A549 (cell line): ENCODE measurements at regions not wholly inside any gene's neighbourhood (a gene's known extent, or its start where the extent isn't known, plus 50 kb on each side); places are given as distances from the start of the nearest gene placed in this dataset.

Experiments used
- ATAC-seq, 2 experiments: fragments of 200-7000 bp in 1 of 2; fragments of >200 bp in 1 of 2; cut with Nextera tagmentation in 1 of 2; cut with Tn5 transposase in 1 of 2; 3 replicates each; pipeline versions ENCODE4 v1.8.0 to v1.9.1; 2018 to 2020; ENCODE audit warnings: mild to moderate bottlenecking in 1 of 2, moderate library complexity in 1 of 2
- CTCF ChIA-PET: fragments of 300-600 bp; sonication (Branson Sonifier 250); formaldehyde crosslinking; extraction: SDS; loops from one replicate; lab custom pipeline; 2021; ENCODE audit warnings: antibody characterized with exemption, inconsistent platforms; lab: Yijun Ruan, JAX
- POLR2A ChIA-PET: fragments of 350-600 bp; formaldehyde crosslinking; extraction: SDS; loops from one replicate; lab custom pipeline; 2021; ENCODE audit warnings: antibody characterized with exemption, inconsistent platforms; lab: Yijun Ruan, JAX
- DNase-seq, 2 experiments: peaks; one replicate each; pipeline versions ENCODE4 v3.0.0 to v3.0.0-alpha.2; 2011 to 2016; ENCODE audit warnings: low read depth in 1 of 2, low spot score in 1 of 2
- FAIRE-seq: peaks from 2 replicates; lab custom pipeline; 2011; peaks lifted over from hg19 to GRCh38; lab: Jason Lieb, UNC
- H3K27ac ChIP-seq, 2 experiments: fragments of >200 bp; sonication (Bioruptor Twin); formaldehyde crosslinking; 3 replicates each; pipeline ENCODE4 v1.5.1; 2016 to 2017
- H3K4me1 ChIP-seq: fragments of >200 bp; sonication (Bioruptor Twin); formaldehyde crosslinking; 3 replicates; pipeline ENCODE4 v1.6.1; 2016
- H3K4me2 ChIP-seq: fragments of >200 bp; sonication (Bioruptor Twin); formaldehyde crosslinking; 3 replicates; pipeline ENCODE4 v1.6.1; 2016
- H3K4me3 ChIP-seq: fragments of >200 bp; sonication (Bioruptor Twin); formaldehyde crosslinking; 3 replicates; pipeline ENCODE4 v1.5.1; 2016
- H3K9me3 ChIP-seq: fragments of >200 bp; sonication (Bioruptor Twin); formaldehyde crosslinking; 3 replicates; pipeline ENCODE4 v1.6.1; 2016
- BCL3 ChIP-seq: fragments of >200 bp; sonication (Bioruptor Twin); formaldehyde crosslinking; IDR thresholded peaks from 3 replicates; pipeline ENCODE4 v1.6.1; 2016
- E2F6 ChIP-seq: IDR thresholded peaks from 2 replicates; pipeline ENCODE4 v1.6.1; 2012; ENCODE audit warnings: low read depth, borderline replicate concordance
- ELK1 ChIP-seq: fragments of 150-350 bp; IDR thresholded peaks from 2 replicates; pipeline ENCODE4 v1.6.1; 2014; ENCODE audit warnings: low read depth, mild to moderate bottlenecking, low read length
- EP300 ChIP-seq, 2 experiments: fragments of >200 bp; sonication (Bioruptor Twin); formaldehyde crosslinking; IDR thresholded peaks; 2 replicates in 1 of 2; 3 replicates in 1 of 2; pipeline ENCODE4 v1.6.1; 2016 to 2017
- FOSL2 ChIP-seq, 2 experiments: fragments of 450-650 bp in 1 of 2; fragments of >200 bp in 1 of 2; sonication (Bioruptor Twin) in 1 of 2; formaldehyde crosslinking; IDR thresholded peaks; 2 replicates each; pipeline versions ENCODE4 v1.5.0 to v1.6.1; 2016 to 2020; ENCODE audit warnings: mild to moderate bottlenecking in 1 of 2, moderate library complexity in 1 of 2
- HDAC2 ChIP-seq: fragments of 200-600 bp; sonication (generic); IDR thresholded peaks from 2 replicates; pipeline ENCODE4 v1.6.1; 2016
- HOXB5 ChIP-seq: fragments of 250-450 bp; sonication (Bioruptor Pico); IDR thresholded peaks from 2 replicates; pipeline ENCODE4 v1.5.0; 2020; ENCODE audit warnings: mild to moderate bottlenecking, moderate library complexity
- KDM5A ChIP-seq: fragments of 200-600 bp; sonication (generic); IDR thresholded peaks from 2 replicates; pipeline ENCODE4 v1.6.1; 2016; ENCODE audit warnings: antibody characterized with exemption, mild to moderate bottlenecking
- MAX ChIP-seq: IDR thresholded peaks from 2 replicates; pipeline ENCODE4 v1.6.1; 2012
- MYC ChIP-seq: IDR thresholded peaks from 2 replicates; pipeline ENCODE4 v1.6.1; 2012; ENCODE audit warnings: mild to moderate bottlenecking, inconsistent platforms, low read length, improper control_type of control experiment, borderline replicate concordance
- RAD21 ChIP-seq, 2 experiments: fragments of >200 bp in 1 of 2; sonication (Bioruptor Twin) in 1 of 2; formaldehyde crosslinking in 1 of 2; IDR thresholded peaks in 1 of 2; conservative IDR thresholded peaks in 1 of 2; 2 replicates in 1 of 2; 3 replicates in 1 of 2; pipeline ENCODE4 v1.6.1; 2012 to 2018; ENCODE audit warnings: inconsistent platforms in 1 of 2
- RARB ChIP-seq: fragments of 250-450 bp; sonication (Bioruptor Pico); IDR thresholded peaks from 2 replicates; pipeline ENCODE4 v1.8.0; 2021; ENCODE audit warnings: mild to moderate bottlenecking, moderate library complexity
- RCOR1 ChIP-seq: fragments of 150-350 bp; IDR thresholded peaks from 2 replicates; pipeline ENCODE4 v1.6.1; 2014; ENCODE audit warnings: antibody characterized with exemption, low read length, low read depth
- REST ChIP-seq: fragments of 200-600 bp; sonication (generic); IDR thresholded peaks from 2 replicates; pipeline ENCODE4 v1.6.1; 2016; ENCODE audit warnings: antibody characterized with exemption, mild to moderate bottlenecking, moderate library complexity
- RFX5 ChIP-seq: fragments of 450-650 bp; IDR thresholded peaks from 2 replicates; pipeline ENCODE4 v1.7.1; 2014; ENCODE audit warnings: antibody characterized with exemption, mild to moderate bottlenecking, moderate library complexity
- ZC3H11A ChIP-seq: fragments of 450-650 bp; IDR thresholded peaks from 2 replicates; pipeline ENCODE4 v1.6.1; 2014; ENCODE audit warnings: antibody characterized with exemption, mild to moderate bottlenecking
- ZFP36 ChIP-seq: fragments of 450-650 bp; IDR thresholded peaks from 2 replicates; pipeline ENCODE4 v1.6.1; 2014; ENCODE audit warnings: borderline replicate concordance; ENCODE audit not compliant: partially characterized antibody
- ZSCAN20 ChIP-seq: fragments of 250-450 bp; sonication (Bioruptor Pico); IDR thresholded peaks from 2 replicates; pipeline ENCODE4 v1.8.0; 2022; ENCODE audit warnings: mild to moderate bottlenecking, moderate library complexity
- WGBS: methylation state at CpG from one replicate; pipeline ENCODE4 v1.1.6; 2017; ENCODE audit errors: missing lambda C conversion rate; 5-methylcytosine and 5-hydroxymethylcytosine counted together

GRCh38 chr6:97849390-97849789 lies 566.4 kb upstream of the MMS22L start:
- DNase-seq (no peak), ATAC-seq (no peak)
- TF ChIP-seq MYC = no peak
- no peak for TF ChIP-seq HOXB5 (CRISPR knock-in tag)
- TF ChIP-seq ZSCAN20 (CRISPR knock-in tag) = no peak
- no peak for TF ChIP-seq EP300 (IDR thresholded peaks at IDR 0.05)
- TF ChIP-seq ZC3H11A = no peak
- TF ChIP-seq ZFP36 = no peak
- no peak for TF ChIP-seq E2F6
- TF ChIP-seq, all 56 proteins: peak for 0
- WGBS = 8% methylated on average over 2 of the region's 2 CpGs
- CTCF ChIA-PET = no interaction called here
- no peak for FAIRE-seq
- Histone ChIP-seq H3K4me3 (no peak overlapping the region), H3K9me3 (no peaks in the 10 kb centered on the region), H3K4me1 (no peaks in the 10 kb centered on the region), H3K4me2 (no peak overlapping the region), H3K27ac (no peak overlapping the region)
- POLR2A ChIA-PET = no interaction called here

GRCh38 chr6:97850458-97851212 lies 567.6 kb upstream of the MMS22L start:
- ChIA-PET CTCF (no interaction called here), POLR2A (no interaction called here)
- TF ChIP-seq FOSL2 (IDR thresholded peaks at IDR 0.05) (no peak), FOSL2 (CRISPR knock-in tag; IDR thresholded peaks at IDR 0.05) (no peak), RFX5 (no peak)
- no peak for ATAC-seq
- 35% methylated on average over 5 of the region's 5 CpGs for WGBS
- H3K4me3 ChIP-seq = no peak overlapping the region
- no peak overlapping the region for H3K4me2 ChIP-seq
- no peak overlapping the region for H3K27ac ChIP-seq
- H3K4me1 ChIP-seq = no peaks in the 10 kb centered on the region
- no peak for FAIRE-seq
- H3K9me3 ChIP-seq = no peaks in the 10 kb centered on the region
- DNase-seq = no peak

GRCh38 chr6:97863697-97864096 lies 580.7 kb upstream of the MMS22L start:
- Histone ChIP-seq H3K4me2 (no peak overlapping the region), H3K4me1 (no peaks in the 10 kb centered on the region)
- no peak for DNase-seq
- no peak for FAIRE-seq
- CTCF ChIA-PET = no interaction called here
- no peak for ATAC-seq
- POLR2A ChIA-PET = no interaction called here
- TF ChIP-seq REST (no peak), RCOR1 (no peak), MAX (no peak), HDAC2 (no peak), ELK1 (no peak), RAD21 (conservative IDR thresholded peaks at IDR 0.05 in 1 of 2, IDR thresholded peaks at IDR 0.05 in 1 of 2) (no peak), KDM5A (no peak), RARB (no peak), MYC (no peak), RFX5 (no peak), BCL3 (no peak)
- TF ChIP-seq, all 56 proteins: peak for 0
- Histone ChIP-seq H3K27ac (no peak overlapping the region), H3K4me3 (no peak overlapping the region), H3K9me3 (no peaks in the 10 kb centered on the region)
